Thymus (tissue), 11 donors: ENCODE measurements at regions not wholly inside any gene's neighbourhood (a gene's known extent, or its start where the extent isn't known, plus 50 kb on each side); places are given as distances from the start of the nearest gene placed in this dataset.

Source experiments
- DNase-seq, 9 donors: peaks; one replicate each; pipeline ENCODE4 v3.0.0-alpha.2; 2013; ENCODE audit warnings: low spot score in 9 of 9, low read depth in 6 of 9, missing footprints in 1 of 9
- H3K27ac ChIP-seq, 2 donors: one replicate each; pipeline ENCODE4 v1.5.1; 2013; ENCODE audit warnings: control low read depth in 1 of 2, low read depth in 1 of 2, low read length in 1 of 2, mild to moderate bottlenecking in 1 of 2, moderate library complexity in 1 of 2
- H3K27me3 ChIP-seq, 2 donors: one replicate each; pipeline ENCODE4 v1.5.1; 2013; ENCODE audit warnings: low read length in 1 of 2; ENCODE audit not compliant: control insufficient read depth in 2 of 2, insufficient read depth in 1 of 2
- H3K36me3 ChIP-seq, 2 donors: one replicate each; pipeline ENCODE4 v1.5.1; 2013; ENCODE audit warnings: low read length in 1 of 2, mild to moderate bottlenecking in 1 of 2, moderate library complexity in 1 of 2; ENCODE audit not compliant: control insufficient read depth in 2 of 2, insufficient read depth in 2 of 2
- H3K4me1 ChIP-seq, 2 donors: one replicate each; pipeline ENCODE4 v1.5.1; 2013; ENCODE audit warnings: low read length in 2 of 2; ENCODE audit not compliant: control insufficient read depth in 2 of 2, insufficient read depth in 2 of 2
- H3K4me3 ChIP-seq, 2 donors: one replicate each; pipeline ENCODE4 v1.5.1; 2013; ENCODE audit warnings: low read length in 2 of 2, control low read depth in 1 of 2, mild to moderate bottlenecking in 1 of 2
- H3K9me3 ChIP-seq, 2 donors: one replicate each; pipeline ENCODE4 v1.5.1; 2013; ENCODE audit warnings: low read length in 1 of 2, mild to moderate bottlenecking in 1 of 2; ENCODE audit not compliant: control insufficient read depth in 2 of 2, insufficient read depth in 1 of 2
- WGBS: extraction: QIAGEN DNeasy Blood & Tissue Kit; methylation state at CpG from one replicate; pipeline ENCODE4 v1.1.7; 2013; 5-methylcytosine and 5-hydroxymethylcytosine counted together
- donor health status: healthy.

DNA sequence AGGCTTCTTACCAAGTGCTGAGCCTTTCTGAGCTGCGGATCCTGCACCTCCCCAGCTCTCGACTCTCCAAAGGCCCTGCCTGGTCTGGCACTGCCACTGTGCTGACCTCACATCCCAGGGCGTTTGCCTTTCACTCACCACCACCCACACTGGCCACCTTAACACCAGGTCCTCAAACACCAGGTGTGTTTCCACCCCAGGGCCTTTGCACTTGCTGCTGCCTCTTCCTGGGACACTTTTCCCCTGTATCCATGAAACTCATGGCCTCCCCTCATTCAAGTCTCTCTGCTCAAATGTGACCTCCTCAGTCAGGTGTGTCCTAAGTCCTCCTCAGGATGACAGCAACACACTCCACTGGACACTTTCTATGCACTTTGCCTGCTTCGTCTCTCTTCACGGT is 51.4 kb upstream of the ANO1 start:
- DNase-seq: no peak
- Histone ChIP-seq H3K36me3 (no peaks in the 10 kb centered on the region), H3K9me3 (no peaks in the 10 kb centered on the region), H3K4me1 (no peaks in the 10 kb centered on the region), H3K27ac (no peak overlapping the region), H3K4me3 (no peak overlapping the region), H3K27me3 (no peaks in the 10 kb centered on the region)
- 91% methylated on average over 5 of the region's 5 CpGs for WGBS

DNA sequence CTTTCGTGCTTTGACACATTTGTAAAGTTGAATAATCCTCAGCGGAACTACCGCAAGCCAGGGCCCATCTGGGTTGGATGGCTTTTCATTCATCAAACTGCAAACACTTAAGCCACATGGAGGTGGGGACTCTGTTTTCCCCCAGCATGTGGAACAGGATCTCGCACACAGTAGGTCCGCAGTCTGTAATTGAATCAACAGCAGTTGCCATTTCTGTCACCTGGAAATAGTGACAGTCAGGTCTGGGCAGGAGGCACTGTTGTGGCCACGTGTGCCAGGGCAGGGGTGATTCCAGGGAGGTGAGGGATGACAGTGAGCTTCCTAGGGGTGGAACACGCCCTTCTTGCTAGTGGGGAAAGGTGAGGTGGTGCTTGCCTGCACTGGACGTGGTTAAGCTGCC is 50.7 kb upstream of the ANO1 start:
- 85% methylated on average over 8 of the region's 8 CpGs for WGBS

DNA sequence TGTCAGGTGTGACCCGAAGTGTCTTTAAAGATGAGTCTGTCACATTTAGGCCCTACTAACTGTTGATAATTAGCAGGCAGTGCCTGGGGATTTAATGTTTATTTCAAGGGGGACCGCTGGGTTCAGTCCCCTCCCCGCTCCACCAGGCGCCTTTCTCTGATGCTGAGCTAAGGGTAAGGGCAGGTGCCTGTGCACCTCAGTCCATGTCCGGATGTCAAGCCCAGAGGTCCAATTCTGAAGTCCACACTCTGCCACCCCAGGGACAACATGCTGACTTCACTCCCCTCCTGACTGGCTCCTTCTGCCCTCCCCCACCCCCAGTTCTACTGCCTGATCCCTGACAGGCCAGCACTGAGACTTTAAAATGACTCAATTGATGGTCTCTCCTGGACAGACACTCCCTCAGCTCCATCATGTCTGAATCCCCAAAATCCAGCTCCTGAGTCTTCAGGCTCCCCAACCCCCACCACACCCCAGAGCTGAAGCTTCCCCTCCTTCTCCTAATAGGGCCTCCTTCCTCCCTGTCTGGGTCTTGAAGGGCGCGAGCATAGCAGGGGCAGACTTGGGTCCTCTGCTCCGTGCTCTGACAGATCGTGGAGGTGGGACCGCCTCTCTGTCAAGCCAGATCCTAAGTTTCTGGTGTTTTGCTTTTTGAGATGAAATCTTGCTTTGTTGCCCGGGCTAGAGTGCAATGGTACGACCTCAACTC is 49.8 kb upstream of the ANO1 start:
- no peaks in the 10 kb centered on the region for H3K9me3 ChIP-seq
- H3K36me3 ChIP-seq: no peaks in the 10 kb centered on the region
- no peak overlapping the region for H3K4me3 ChIP-seq
- WGBS: 76% methylated on average over 12 of the region's 12 CpGs
- no peaks in the 10 kb centered on the region for H3K4me1 ChIP-seq
- H3K27me3 ChIP-seq: no peaks in the 10 kb centered on the region
- DNase-seq: no peak
- H3K27ac ChIP-seq: no peak overlapping the region

More for the DNA sequence above, 50.7 kb upstream of the ANO1 start:
- H3K27me3 ChIP-seq: no peaks in the 10 kb centered on the region
- H3K9me3 ChIP-seq: no peaks in the 10 kb centered on the region
- no peaks in the 10 kb centered on the region for H3K4me1 ChIP-seq
- no peak overlapping the region for H3K4me3 ChIP-seq
- H3K36me3 ChIP-seq: no peaks in the 10 kb centered on the region
- no peak for DNase-seq
- H3K27ac ChIP-seq: no peak overlapping the region
